Epithelial cell of proximal tubule (primary cell): ENCODE measurements at regions not wholly inside any gene's neighbourhood (a gene's known extent, or its start where the extent isn't known, plus 50 kb on each side); places are given as distances from the start of the nearest gene placed in this dataset.
"Not testable (repeated sequence)": the region's sequence is repeated elsewhere in the genome, so short reads cannot be mapped to it uniquely, and the experiment has no call there.

Experiments used
- DNase-seq: peaks from one replicate; pipeline ENCODE4 v3.0.0-alpha.2; 2011; ENCODE audit warnings: low read depth
- H3K4me3 ChIP-seq: 2 replicates; pipeline ENCODE4 v1.5.1; 2011; ENCODE audit warnings: low read depth, mild to moderate bottlenecking, low read length
- TF ChIP-seq, protein P1 (sequence below): conservative IDR thresholded peaks from 2 replicates; pipeline ENCODE4 v1.5.1; 2012; ENCODE audit warnings: low read depth, mild to moderate bottlenecking, low read length

DNA sequence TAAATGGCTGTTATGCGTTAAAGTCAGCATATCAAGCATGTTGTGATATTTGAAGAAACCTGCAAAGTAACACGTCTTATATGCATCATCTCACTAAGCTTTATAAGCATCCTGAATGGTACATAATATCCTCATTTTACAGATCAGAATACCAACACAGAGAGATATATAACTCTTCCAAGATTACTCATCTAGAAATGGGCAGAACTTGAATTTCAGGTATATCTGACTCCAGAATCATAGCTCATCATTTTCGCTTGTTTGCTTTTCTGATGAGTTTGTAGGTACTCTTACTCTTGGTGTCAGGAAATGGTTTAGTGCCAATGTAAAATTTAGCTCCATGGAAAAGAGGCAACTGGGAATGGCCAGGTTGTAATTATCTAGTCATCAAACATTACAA lies 232.3 kb upstream of the ANKH start:
- TF ChIP-seq, protein P1, sequence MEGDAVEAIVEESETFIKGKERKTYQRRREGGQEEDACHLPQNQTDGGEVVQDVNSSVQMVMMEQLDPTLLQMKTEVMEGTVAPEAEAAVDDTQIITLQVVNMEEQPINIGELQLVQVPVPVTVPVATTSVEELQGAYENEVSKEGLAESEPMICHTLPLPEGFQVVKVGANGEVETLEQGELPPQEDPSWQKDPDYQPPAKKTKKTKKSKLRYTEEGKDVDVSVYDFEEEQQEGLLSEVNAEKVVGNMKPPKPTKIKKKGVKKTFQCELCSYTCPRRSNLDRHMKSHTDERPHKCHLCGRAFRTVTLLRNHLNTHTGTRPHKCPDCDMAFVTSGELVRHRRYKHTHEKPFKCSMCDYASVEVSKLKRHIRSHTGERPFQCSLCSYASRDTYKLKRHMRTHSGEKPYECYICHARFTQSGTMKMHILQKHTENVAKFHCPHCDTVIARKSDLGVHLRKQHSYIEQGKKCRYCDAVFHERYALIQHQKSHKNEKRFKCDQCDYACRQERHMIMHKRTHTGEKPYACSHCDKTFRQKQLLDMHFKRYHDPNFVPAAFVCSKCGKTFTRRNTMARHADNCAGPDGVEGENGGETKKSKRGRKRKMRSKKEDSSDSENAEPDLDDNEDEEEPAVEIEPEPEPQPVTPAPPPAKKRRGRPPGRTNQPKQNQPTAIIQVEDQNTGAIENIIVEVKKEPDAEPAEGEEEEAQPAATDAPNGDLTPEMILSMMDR = no peak
- H3K4me3 ChIP-seq = no peak overlapping the region
- DNase-seq = no peak

DNA sequence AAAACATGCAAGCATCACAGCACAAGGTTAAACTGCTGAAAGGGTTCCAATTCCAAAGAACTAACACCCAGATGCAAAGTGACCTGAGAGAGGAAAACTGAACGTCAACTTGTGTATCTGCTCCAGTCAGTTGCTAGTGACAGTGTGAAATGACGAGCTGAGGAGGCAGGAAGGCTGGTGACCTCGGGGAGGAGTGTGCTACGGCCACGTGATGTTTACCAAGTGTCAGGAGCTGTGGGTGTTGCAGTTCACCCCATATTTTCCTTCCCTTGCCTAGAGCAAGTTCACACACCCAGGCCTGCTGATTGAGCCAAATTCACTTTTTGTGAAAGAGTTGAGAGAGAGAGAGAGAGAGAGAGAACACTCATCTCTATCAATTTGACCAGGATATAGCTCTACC lies 231.6 kb upstream of the ANKH start:
- no peak overlapping the region for H3K4me3 ChIP-seq
- no peak for DNase-seq
- TF ChIP-seq, protein P1 = no peak

DNA sequence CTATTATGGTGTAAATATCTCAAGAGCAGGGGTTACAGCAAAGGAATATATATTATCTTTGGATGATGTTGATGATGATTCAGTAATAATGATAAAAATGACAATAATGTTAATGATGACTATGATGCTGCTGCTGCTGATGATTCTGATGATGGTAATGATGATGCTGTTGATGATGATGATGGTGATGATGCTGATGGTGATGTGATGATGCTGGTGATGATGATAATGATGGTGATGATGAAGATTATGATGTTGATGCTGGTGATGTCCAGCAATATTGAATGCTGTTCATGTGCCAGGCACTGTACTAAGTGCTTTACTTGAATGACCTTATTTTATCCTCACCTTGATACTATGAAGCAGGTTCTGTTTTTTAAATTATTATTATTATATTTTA lies 226.0 kb upstream of the ANKH start:
- no peak for DNase-seq
- H3K4me3 ChIP-seq = no peak overlapping the region

DNA sequence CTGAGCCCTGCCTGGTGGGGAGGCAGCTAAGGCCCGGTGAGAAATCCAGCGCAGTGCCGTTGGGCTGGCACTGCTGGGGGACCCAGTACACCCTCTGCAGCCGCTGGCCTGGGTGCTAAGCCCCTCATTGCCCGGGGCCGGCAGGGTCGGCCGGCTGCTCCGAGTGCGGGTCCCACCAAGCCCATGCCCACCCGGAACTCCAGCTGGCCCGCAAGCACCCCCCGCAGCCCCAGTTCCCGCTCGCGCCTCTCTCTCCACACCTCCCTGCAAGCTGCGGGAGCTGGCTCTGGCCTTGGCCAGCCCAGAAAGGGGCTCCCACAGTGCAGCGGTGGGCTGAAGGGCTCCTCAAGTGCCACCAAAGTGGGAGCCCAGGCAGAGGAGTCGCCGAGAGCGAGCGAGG lies 225.1 kb upstream of the ANKH start:
- not testable (repeated sequence) for H3K4me3 ChIP-seq, DNase-seq

More for the DNA sequence above, 226.0 kb upstream of the ANKH start:
- TF ChIP-seq, protein P1 = no peak

DNA sequence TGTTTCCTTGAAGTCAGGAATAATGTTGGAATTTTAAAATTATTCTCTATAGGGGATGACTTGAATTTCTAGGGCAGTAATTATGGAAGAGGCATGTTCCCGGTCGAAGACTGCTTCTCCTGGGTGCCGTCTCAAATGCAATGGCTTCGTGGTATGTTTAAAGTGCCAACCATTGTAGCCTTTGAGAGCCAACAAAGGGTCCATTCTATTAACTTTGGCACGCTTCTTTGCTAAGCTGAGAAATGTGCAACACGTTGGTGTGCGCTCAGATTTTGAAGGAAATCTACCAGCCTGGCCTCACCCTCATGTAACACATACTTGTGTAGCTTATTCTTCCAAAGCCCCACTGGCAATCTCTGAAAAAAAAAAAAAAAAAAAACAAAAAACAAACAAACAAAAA lies 221.2 kb upstream of the ANKH start:
- no peak overlapping the region for H3K4me3 ChIP-seq
- DNase-seq = no peak
- TF ChIP-seq, protein P1 = no peak

DNA sequence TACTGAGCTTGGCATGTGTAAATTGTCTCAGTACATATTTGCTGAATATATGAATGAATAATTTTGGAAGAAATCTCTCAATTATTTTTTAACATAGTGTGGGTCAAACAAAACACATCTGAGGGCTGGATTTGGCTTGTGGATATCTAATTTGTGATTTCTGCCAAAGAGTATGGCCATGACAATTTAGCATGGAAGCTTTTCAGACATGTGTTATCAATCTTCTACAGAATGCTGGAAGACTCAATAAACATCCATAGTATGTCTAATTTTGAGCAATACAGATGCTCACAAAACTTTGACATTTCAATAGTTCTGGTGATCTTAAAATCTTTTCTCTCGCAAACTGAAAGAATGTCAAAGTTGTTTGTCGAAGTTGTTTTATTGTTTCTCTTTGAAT lies 214.1 kb upstream of the ANKH start:
- TF ChIP-seq, protein P1 = no peak
- DNase-seq = no peak
- no peak overlapping the region for H3K4me3 ChIP-seq

DNA sequence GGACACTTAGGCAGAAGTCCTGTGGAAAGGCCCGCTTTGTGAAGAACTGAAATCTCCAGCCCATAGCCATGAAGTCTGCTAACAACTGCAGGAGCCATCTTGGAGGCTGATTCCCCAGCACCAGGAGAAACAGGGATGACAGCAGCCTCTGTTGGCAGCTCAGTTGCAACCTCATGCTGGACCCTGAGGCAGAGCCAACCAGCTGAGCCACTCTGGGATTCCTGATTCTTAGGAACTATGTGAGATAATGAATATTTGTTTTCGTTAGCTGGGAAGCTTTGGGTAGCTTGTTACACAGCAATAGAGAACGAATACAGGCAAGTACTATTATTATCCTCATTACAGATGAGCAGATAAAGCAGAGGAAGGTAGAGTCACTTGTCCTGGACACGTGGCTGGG lies 210.5 kb upstream of the ANKH start:
- no peak for DNase-seq
- no peak overlapping the region for H3K4me3 ChIP-seq
- TF ChIP-seq, protein P1 = no peak

DNA sequence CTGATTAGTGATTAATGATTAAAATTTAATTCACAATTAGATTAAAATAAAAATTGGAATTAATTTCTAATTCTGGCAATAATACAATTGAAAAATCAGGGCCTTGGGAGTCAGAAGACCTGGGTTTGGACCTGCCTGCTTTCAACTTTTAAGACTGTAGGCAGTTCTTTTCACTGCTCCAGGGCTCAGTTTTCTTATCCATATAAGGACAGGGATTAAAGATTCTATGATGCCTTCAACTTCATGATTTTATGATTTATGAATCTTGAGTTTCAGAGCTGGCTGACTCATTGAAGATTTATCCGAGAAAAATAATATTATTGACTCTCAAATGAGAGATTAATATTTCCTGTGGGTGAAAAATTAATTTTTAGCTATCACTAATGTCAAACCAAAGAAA lies 208.6 kb upstream of the ANKH start:
- no peak overlapping the region for H3K4me3 ChIP-seq
- TF ChIP-seq, protein P1 = no peak
- DNase-seq = no peak
